Activated CD4-positive, alpha-beta T cell treated with anti-CD3 and anti-CD28 coated beads, Interleukin-2, amount 10 ng/mL, durations not matched to agents 24 days and 14 days (primary cell): ENCODE measurements at regions not wholly inside any gene's neighbourhood (a gene's known extent, or its start where the extent isn't known, plus 50 kb on each side); places are given as distances from the start of the nearest gene placed in this dataset.

Source experiments
- DNase-seq: peaks from one replicate; pipeline ENCODE4 v3.0.0; 2022
- H3K27ac Mint-ChIP-seq: one replicate; pipeline ENCODE4 v1.8.0; 2022; ENCODE audit warnings: mild to moderate bottlenecking, mixed read lengths
- H3K27me3 Mint-ChIP-seq: one replicate; pipeline ENCODE4 v1.8.0; 2022; ENCODE audit warnings: mixed read lengths
- H3K36me3 Mint-ChIP-seq: one replicate; pipeline ENCODE4 v1.8.0; 2022; ENCODE audit warnings: low read depth, mild to moderate bottlenecking, mixed read lengths
- H3K4me1 Mint-ChIP-seq: one replicate; pipeline ENCODE4 v1.8.0; 2021; ENCODE audit warnings: mixed read lengths
- H3K4me3 Mint-ChIP-seq: one replicate; pipeline ENCODE4 v1.8.0; 2022; ENCODE audit warnings: mild to moderate bottlenecking, moderate library complexity, mixed read lengths
- H3K9me3 Mint-ChIP-seq: one replicate; pipeline ENCODE4 v1.8.0; 2021; ENCODE audit warnings: mixed read lengths
- intact Hi-C: fragments of 100-400 bp; cut with micrococcal nuclease; formaldehyde crosslinking; loops from one replicate; pipeline ENCODE4 v1.15.1; 2023

DNA sequence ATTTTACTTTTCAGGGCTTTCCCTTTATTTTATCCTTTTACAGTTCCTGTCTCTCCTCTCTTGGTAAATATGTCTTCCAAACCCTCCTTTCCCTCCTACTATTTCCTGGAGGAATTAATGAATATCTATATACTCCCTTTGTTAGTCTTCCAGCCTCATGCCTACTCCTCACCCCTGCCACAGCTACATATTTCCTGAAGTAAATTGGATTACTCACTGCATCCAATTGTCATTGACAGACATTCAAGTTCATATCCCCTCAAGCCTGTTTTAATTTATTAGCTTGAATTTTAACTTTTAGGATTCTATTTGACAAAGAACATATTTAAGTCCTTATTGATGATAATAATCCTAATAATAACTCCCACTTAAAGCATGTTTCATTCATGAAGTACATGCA lies 314.5 kb downstream of the TMEM161B start:
- no peak for DNase-seq
- Mint-ChIP-seq H3K27ac (no peak overlapping the region), H3K27me3 (no peaks in the 10 kb centered on the region), H3K9me3 (no peaks in the 10 kb centered on the region), H3K4me3 (no peak overlapping the region), H3K4me1 (no peaks in the 10 kb centered on the region), H3K36me3 (no peaks in the 10 kb centered on the region)
- intact Hi-C loops, result no loop called here

DNA sequence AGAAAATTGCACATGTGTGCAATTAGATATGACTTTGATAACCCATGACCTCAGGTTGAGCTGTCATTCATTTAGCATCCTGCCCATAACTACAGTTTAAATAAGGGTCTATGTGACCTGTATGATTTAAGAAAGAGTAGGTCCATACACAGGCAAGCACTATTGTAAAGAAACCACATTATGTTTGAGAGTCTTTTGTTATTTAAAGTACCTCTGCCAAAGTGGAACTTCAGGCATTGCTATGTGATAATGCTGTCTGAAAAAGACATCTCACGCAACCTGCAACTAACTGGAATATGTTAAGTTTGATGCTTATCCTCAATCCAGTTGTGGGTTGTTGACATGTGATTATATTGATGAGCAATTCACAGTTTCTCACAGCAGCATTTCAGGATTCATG lies 317.0 kb downstream of the TMEM161B start:
- H3K27ac Mint-ChIP-seq, result no peak overlapping the region
- no peaks in the 10 kb centered on the region for H3K27me3 Mint-ChIP-seq
- no peak overlapping the region for H3K4me3 Mint-ChIP-seq
- no peak for DNase-seq
- H3K4me1 Mint-ChIP-seq, result no peaks in the 10 kb centered on the region
- intact Hi-C loops, result no loop called here
- H3K36me3 Mint-ChIP-seq, result no peaks in the 10 kb centered on the region
- no peaks in the 10 kb centered on the region for H3K9me3 Mint-ChIP-seq

DNA sequence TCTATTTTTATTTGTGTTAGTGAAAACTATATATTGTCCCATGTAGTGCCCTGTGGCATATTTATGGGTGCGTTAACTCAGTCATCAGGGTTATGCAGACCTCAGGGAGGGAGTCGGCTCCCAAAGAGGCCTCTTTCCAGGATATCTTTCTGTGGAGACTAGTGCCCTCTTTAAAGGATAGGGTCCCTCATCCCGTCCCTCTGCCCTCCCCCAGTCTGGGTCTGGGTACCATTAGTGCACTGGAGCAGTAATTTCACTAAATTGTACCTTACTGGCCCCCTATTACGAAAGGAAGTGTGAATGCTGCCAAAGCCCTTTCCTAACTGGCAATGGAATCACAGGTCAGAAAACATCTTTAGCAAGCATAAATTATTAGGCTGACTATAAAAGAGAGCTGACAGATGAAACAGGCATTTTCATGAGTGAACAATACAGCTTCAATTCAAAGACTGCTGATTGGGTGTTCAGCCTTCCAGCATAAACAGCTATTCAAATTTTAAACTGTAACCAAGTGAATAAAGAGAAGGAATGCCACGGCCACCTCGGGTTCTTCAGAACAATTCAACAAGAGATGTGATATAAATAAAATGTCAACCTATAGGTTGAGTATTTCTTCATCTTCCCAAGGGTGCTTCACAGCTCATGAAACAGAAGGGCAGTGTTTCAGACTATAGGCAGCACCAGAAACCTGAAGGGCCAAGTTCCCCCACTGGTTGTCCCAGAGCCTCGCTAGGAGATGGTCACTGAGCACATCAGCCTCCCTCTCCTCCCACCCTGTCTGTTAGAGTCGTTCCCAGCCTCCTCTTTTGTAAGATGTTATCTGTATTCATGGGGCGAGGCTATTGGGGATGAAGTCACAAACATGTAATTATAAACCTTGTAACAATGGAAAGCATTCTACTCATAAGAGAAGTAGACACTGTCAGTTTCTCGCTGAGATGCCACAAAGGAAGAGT lies 318.7 kb downstream of the TMEM161B start:
- no peak overlapping the region for H3K27ac Mint-ChIP-seq
- no peaks in the 10 kb centered on the region for H3K9me3 Mint-ChIP-seq
- intact Hi-C loops, result no loop called here
- no peaks in the 10 kb centered on the region for H3K4me1 Mint-ChIP-seq
- DNase-seq, result no peak
- no peaks in the 10 kb centered on the region for H3K27me3 Mint-ChIP-seq
- H3K4me3 Mint-ChIP-seq, result no peak overlapping the region
- no peaks in the 10 kb centered on the region for H3K36me3 Mint-ChIP-seq

DNA sequence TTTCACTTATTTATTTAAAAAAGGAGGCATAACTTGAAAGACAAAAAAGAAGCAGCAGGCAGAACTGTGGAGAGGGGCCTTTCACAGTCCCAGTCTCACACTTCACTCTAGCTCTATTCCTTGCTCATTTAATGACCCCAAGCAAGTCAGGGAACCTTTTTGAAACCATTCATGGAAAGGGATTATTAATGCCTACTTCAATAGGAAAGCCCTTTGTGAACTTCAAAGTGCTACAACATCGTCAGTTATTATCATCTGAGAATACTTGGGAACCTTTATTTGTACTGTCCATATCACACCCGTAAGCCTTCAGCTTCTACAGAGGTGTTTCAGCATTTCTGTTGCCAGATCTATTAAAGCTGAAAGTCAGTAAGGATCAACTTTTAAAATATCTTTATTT lies 320.2 kb downstream of the TMEM161B start:
- no peaks in the 10 kb centered on the region for H3K4me1 Mint-ChIP-seq
- no peak for DNase-seq
- H3K27me3 Mint-ChIP-seq, result no peaks in the 10 kb centered on the region
- no peaks in the 10 kb centered on the region for H3K36me3 Mint-ChIP-seq
- no peaks in the 10 kb centered on the region for H3K9me3 Mint-ChIP-seq
- no peak overlapping the region for H3K27ac Mint-ChIP-seq
- intact Hi-C loops, result no loop called here
- H3K4me3 Mint-ChIP-seq, result no peak overlapping the region

DNA sequence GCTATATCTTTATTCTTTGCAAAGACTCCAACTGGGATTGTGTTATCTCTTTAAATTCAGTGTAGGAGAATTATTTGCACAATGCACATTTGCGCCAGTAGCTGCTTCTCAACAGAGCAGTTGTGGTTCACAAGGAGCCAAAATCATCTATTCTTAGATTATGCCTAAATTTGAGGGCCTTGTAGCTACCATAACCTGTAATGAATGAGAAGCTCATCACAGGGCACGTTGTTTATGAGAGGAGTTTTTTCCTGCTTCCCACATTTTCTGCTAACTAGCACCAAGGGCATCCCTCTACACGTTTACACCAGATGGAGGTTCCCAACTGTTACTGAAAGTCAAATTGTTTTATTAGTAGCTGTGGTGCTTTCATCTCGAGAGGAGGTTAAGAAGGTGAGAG lies 322.4 kb downstream of the TMEM161B start:
- intact Hi-C loops, result no loop called here
- H3K27ac Mint-ChIP-seq, result no peak overlapping the region
- no peaks in the 10 kb centered on the region for H3K9me3 Mint-ChIP-seq
- H3K4me3 Mint-ChIP-seq, result no peak overlapping the region
- no peak for DNase-seq
- H3K27me3 Mint-ChIP-seq, result no peaks in the 10 kb centered on the region
- no peaks in the 10 kb centered on the region for H3K36me3 Mint-ChIP-seq
- H3K4me1 Mint-ChIP-seq, result no peaks in the 10 kb centered on the region

DNA sequence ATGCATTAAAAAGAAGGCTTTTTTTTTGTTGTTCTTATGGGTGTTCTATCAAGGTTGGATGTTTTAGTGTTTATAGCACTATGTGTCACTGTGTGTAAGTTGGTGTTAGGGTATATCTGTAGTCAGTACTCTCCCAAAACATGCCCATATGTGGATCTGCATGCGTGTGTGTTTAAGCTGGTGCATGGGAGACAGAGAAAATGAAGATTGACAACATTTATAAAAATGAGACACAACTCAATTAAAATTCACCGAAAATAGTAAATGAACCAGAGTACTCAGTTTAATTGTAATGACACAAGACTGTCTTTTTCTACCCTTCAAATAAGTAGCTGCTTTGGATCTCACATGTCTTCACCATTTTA lies 323.4 kb downstream of the TMEM161B start:
- Mint-ChIP-seq H3K27ac (no peak overlapping the region), H3K36me3 (no peaks in the 10 kb centered on the region), H3K9me3 (no peaks in the 10 kb centered on the region), H3K27me3 (no peaks in the 10 kb centered on the region), H3K4me1 (no peaks in the 10 kb centered on the region), H3K4me3 (no peak overlapping the region)
- intact Hi-C loops, result no loop called here
- DNase-seq, result no peak

DNA sequence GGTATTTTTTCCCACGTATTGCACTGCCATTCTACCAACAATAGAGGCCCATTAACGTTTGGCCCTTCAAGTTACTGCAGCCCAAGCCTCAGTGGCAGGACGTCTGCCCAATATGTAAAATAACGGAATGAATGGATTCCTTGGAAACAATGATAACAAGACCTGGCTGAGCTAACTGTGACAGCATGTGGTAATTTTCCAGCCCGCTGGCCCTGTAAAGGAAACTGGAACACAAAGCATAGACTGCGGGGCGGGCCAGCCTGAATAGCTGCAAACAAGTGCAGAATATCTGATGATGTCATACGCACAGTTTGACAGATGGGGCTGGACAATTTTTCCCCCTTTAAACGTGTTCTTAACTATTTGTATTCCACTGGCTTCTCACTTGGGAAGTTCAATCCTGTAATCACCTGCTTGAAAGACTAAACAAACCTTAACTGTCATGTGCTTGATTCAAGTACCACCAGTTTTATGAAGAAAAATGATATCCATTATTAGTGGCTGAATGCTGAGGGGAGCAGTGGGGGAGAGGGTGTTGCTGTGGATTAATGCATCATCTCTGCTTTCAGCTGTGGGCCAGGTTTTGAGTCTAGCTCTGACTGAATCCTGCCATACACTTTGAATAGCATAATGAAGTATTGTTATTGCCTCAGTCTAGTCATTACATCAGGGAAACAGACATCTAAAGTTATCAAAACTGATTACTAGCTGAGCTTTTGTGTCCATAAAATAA lies 323.9 kb downstream of the TMEM161B start:
- Mint-ChIP-seq H3K4me1 (no peaks in the 10 kb centered on the region), H3K4me3 (no peak overlapping the region), H3K36me3 (no peaks in the 10 kb centered on the region), H3K27me3 (no peaks in the 10 kb centered on the region), H3K27ac (no peak overlapping the region), H3K9me3 (no peaks in the 10 kb centered on the region)
- intact Hi-C loops, result no loop called here
- no peak for DNase-seq

DNA sequence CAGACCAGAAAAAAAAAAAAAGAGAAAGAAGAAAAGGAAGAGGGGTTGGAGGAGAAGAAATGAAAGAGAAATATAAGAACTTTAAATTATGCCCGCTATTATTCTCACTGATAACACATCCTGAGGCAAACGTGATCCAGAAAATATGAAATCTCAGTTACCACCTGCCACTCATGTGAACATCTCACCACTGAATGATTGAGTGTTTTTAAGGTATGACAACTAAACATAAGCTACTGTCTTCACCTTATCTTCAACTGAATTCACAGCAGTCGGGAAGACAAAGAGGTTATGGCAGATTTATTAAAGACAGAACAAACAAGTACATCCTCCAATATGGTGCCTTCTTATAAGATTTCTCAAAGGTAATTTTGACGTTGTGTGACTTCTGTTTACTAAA lies 327.9 kb downstream of the TMEM161B start:
- no peaks in the 10 kb centered on the region for H3K36me3 Mint-ChIP-seq
- H3K4me3 Mint-ChIP-seq, result no peak overlapping the region
- H3K9me3 Mint-ChIP-seq, result no peaks in the 10 kb centered on the region
- DNase-seq, result no peak
- no peaks in the 10 kb centered on the region for H3K27me3 Mint-ChIP-seq
- H3K4me1 Mint-ChIP-seq, result no peaks in the 10 kb centered on the region
- intact Hi-C loops, result no loop called here
- no peak overlapping the region for H3K27ac Mint-ChIP-seq

DNA sequence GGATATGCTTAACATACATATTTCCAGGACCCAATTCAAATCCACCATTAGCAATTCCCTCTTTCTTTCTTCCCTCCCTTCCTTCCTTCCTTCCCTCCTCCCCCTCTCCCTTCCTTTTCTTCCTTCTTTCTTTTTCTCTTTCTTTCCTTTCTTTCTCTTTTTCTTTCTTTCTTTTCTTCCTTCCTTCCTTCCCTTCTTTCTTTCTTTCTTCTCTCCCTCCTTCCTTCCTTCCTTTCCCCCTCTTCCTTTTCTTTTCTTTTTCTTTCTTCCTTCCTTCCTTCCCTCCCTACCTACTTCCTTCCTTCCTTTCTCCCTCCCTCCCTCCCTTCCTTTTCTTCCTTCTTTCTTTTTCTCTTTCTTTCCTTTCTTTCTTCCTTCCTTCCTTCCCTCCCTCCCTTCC lies 332.0 kb downstream of the TMEM161B start:
- no peak for DNase-seq
- Mint-ChIP-seq H3K4me1 (no peaks in the 10 kb centered on the region), H3K9me3 (no peaks in the 10 kb centered on the region), H3K4me3 (no peak overlapping the region), H3K27me3 (no peaks in the 10 kb centered on the region), H3K27ac (no peak overlapping the region), H3K36me3 (no peaks in the 10 kb centered on the region)
- intact Hi-C loops, result no loop called here

DNA sequence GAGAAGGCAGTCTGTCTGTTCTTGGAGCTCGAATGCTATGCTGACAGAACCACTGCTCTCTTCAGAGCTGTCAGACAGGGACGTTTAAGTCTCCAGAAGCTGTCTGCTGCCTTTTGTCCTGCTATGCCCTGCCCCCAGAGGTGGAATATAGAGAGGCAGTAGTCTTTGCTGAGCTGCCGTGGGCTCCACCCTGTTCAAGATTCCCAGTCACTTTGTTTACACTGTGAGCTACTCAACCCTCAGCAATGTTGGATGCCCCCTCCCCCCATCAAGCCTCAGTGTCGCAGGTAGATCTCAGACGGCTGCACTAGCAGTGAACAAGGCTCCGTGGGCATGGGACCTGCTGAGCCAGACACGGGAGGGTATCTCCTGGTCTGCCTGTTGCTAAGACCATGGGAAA lies 344.2 kb downstream of the TMEM161B start:
- intact Hi-C loops, result no loop called here
- Mint-ChIP-seq H3K4me3 (no peak overlapping the region), H3K27ac (no peak overlapping the region), H3K4me1 (no peaks in the 10 kb centered on the region), H3K9me3 (peaks cover 4% of the 10 kb centered on the region), H3K27me3 (no peaks in the 10 kb centered on the region), H3K36me3 (no peaks in the 10 kb centered on the region)
- DNase-seq, result no peak

DNA sequence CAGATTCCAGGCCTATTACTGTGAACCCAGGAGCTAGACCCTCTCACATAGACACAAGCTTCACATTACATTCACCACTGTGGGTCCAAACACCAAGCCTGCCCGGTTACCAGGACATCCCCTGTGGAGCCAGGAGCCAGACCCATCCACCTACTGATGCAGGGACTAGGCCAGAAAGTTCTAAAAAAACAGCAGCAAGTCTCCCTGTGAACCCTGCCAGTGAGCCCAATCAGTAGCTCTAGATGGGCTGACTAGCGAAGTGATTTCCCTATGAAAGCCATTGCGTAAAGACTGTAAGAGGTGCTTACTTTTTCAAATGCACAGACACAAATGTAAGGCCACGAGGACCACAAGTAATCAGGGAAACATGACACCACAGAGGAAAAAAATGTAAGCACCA lies 352.3 kb downstream of the TMEM161B start:
- intact Hi-C loops, result no loop called here
- Mint-ChIP-seq H3K9me3 (no peaks in the 10 kb centered on the region), H3K27me3 (no peaks in the 10 kb centered on the region), H3K36me3 (no peaks in the 10 kb centered on the region), H3K27ac (no peak overlapping the region), H3K4me3 (no peak overlapping the region), H3K4me1 (no peaks in the 10 kb centered on the region)
- DNase-seq, result no peak

DNA sequence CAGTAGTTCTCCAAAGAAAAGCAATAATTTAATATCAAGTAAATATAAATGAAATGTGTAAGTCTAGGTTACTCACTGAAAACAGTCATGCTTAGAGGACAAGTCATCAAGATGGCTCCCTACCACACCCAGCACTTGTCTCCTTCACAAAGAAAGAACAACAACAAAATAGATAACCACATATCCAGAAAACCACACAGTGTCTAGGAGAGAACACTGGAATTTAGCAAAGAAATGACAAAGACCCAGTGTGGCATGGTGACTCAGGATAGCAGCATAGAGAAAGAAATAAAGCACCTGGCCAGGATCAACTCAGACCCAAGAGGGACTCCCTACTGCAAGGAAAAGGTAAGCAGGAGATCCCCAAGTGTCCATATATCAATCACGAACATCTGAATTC lies 356.2 kb downstream of the TMEM161B start:
- no peaks in the 10 kb centered on the region for H3K4me1 Mint-ChIP-seq
- no peak overlapping the region for H3K4me3 Mint-ChIP-seq
- no peaks in the 10 kb centered on the region for H3K27me3 Mint-ChIP-seq
- H3K27ac Mint-ChIP-seq, result no peak overlapping the region
- H3K36me3 Mint-ChIP-seq, result no peaks in the 10 kb centered on the region
- H3K9me3 Mint-ChIP-seq, result no peaks in the 10 kb centered on the region
- intact Hi-C loops, result no loop called here
- no peak for DNase-seq

DNA sequence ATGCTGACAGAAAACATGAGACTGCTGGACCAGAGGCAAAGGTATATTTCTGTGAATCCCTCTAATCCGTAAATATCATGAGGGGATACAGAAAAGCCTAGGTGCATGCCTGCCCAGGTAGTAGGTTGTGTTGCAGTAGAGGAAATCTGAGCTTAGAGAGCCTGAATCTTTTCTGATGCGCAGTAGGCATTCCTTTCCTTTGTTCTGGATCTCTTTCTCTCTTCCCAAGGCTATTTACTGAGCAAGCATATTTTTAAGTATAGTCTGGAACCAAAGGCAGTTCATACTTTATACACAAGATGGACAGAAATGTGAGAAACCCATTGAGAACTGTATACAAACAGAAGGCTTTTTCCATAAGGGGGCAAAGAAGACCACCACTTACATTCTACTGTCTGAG lies 359.3 kb downstream of the TMEM161B start:
- no peaks in the 10 kb centered on the region for H3K36me3 Mint-ChIP-seq
- no peak overlapping the region for H3K4me3 Mint-ChIP-seq
- H3K4me1 Mint-ChIP-seq, result no peaks in the 10 kb centered on the region
- DNase-seq, result no peak
- no peaks in the 10 kb centered on the region for H3K9me3 Mint-ChIP-seq
- H3K27ac Mint-ChIP-seq, result no peak overlapping the region
- intact Hi-C loops, result no loop called here
- H3K27me3 Mint-ChIP-seq, result no peaks in the 10 kb centered on the region

DNA sequence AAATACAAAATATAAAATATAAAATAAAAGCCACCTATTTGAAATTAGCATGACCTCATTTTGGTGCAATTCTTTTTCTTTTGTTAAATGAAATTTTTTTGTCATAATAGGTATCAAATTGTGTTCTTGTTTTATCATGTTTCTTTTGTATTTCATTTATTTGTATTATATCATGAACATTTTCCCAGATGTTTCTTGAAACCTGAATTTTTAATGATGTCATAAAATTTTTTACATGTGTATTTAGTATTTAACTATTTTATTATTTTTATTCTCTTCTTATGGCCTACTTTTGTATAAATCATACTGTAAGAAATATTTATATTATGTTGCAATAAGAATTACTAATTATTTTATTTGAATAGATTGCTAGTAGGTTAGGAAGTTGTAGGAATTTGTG lies 361.7 kb downstream of the TMEM161B start:
- H3K36me3 Mint-ChIP-seq, result no peaks in the 10 kb centered on the region
- no peaks in the 10 kb centered on the region for H3K4me1 Mint-ChIP-seq
- no peaks in the 10 kb centered on the region for H3K9me3 Mint-ChIP-seq
- H3K4me3 Mint-ChIP-seq, result no peak overlapping the region
- intact Hi-C loops, result no loop called here
- no peaks in the 10 kb centered on the region for H3K27me3 Mint-ChIP-seq
- no peak for DNase-seq
- H3K27ac Mint-ChIP-seq, result no peak overlapping the region
